GM23338 (cell line): ENCODE measurements at regions not wholly inside any gene's neighbourhood (a gene's known extent, or its start where the extent isn't known, plus 50 kb on each side); places are given as distances from the start of the nearest gene placed in this dataset.

Experiments used
- ATAC-seq: fragments of 200-7000 bp; cut with Tn5 transposase; 3 replicates; pipeline ENCODE4 v1.9.1; 2020
- DNase-seq: peaks from one replicate; pipeline ENCODE4 v3.0.0-alpha.2; 2015; ENCODE audit warnings: low spot score
- H2AFZ ChIP-seq: fragments of 200-600 bp; sonication (generic); 2 replicates; pipeline ENCODE4 v1.8.0; 2016; ENCODE audit warnings: antibody characterized with exemption, mild to moderate bottlenecking, moderate library complexity
- H3F3A ChIP-seq: fragments of 200-600 bp; sonication (generic); replicated peaks from 2 replicates; pipeline ENCODE4 v1.8.0; 2017; ENCODE audit warnings: antibody characterized with exemption, mixed run types, low read depth
- H3K27ac ChIP-seq: fragments of 200-600 bp; sonication (generic); 2 replicates; pipeline ENCODE4 v1.6.1; 2016; ENCODE audit warnings: low read depth
- H3K27me3 ChIP-seq: fragments of 200-600 bp; sonication (generic); 2 replicates; pipeline ENCODE4 v1.8.0; 2016; ENCODE audit warnings: mild to moderate bottlenecking, mixed run types, moderate library complexity; ENCODE audit not compliant: insufficient read depth
- H3K36me3 ChIP-seq: fragments of 200-600 bp; sonication (generic); 2 replicates; pipeline ENCODE4 v1.8.0; 2016; ENCODE audit warnings: mild to moderate bottlenecking; ENCODE audit not compliant: insufficient read depth
- H3K4me1 ChIP-seq: fragments of 200-600 bp; sonication (generic); 2 replicates; pipeline ENCODE4 v1.8.0; 2016; ENCODE audit warnings: mild to moderate bottlenecking, moderate library complexity; ENCODE audit not compliant: insufficient read depth
- H3K4me2 ChIP-seq: fragments of 200-600 bp; sonication (generic); 2 replicates; pipeline ENCODE4 v1.7.1; 2017; ENCODE audit warnings: mixed run types
- H3K4me3 ChIP-seq: fragments of 200-600 bp; sonication (generic); 2 replicates; pipeline ENCODE4 v1.6.1; 2016; ENCODE audit warnings: mixed run types
- H3K79me2 ChIP-seq: fragments of 200-600 bp; sonication (generic); replicated peaks from 2 replicates; pipeline ENCODE4 v1.8.0; 2017; ENCODE audit warnings: mild to moderate bottlenecking; ENCODE audit not compliant: insufficient read depth
- H3K9me2 ChIP-seq: fragments of 200-600 bp; sonication (generic); 2 replicates; pipeline ENCODE4 v1.8.0; 2017; ENCODE audit not compliant: insufficient read depth
- H4K20me1 ChIP-seq: fragments of 200-600 bp; sonication (generic); replicated peaks from 2 replicates; pipeline ENCODE4 v1.8.0; 2017; ENCODE audit warnings: mild to moderate bottlenecking; ENCODE audit not compliant: insufficient read depth
- H3K27ac Mint-ChIP-seq: 2 replicates; pipeline ENCODE4 v1.8.0; 2020; ENCODE audit warnings: inconsistent platforms, mild to moderate bottlenecking, moderate library complexity, mixed read lengths
- H3K27me3 Mint-ChIP-seq: 3 replicates; pipeline ENCODE4 v1.8.0; 2022; ENCODE audit warnings: low read depth, mild to moderate bottlenecking, moderate library complexity, mixed read lengths, inconsistent platforms; ENCODE audit not compliant: insufficient read depth, poor library complexity
- H3K36me3 Mint-ChIP-seq: 3 replicates; pipeline ENCODE4 v1.8.0; 2021; ENCODE audit warnings: low read depth, mild to moderate bottlenecking, inconsistent platforms, moderate library complexity, mixed read lengths
- H3K4me1 Mint-ChIP-seq: 3 replicates; pipeline ENCODE4 v1.8.0; 2020; ENCODE audit warnings: mild to moderate bottlenecking, inconsistent platforms, mixed read lengths
- H3K4me3 Mint-ChIP-seq: 3 replicates; pipeline ENCODE4 v1.8.0; 2021; ENCODE audit warnings: moderate library complexity, mild to moderate bottlenecking, inconsistent platforms, mixed read lengths
- H3K9me3 Mint-ChIP-seq: 3 replicates; pipeline ENCODE4 v1.8.0; 2020; ENCODE audit warnings: moderate library complexity, mild to moderate bottlenecking, inconsistent platforms, mixed read lengths
- CREB1 ChIP-seq: fragments of 250-450 bp; sonication (Bioruptor Pico); IDR thresholded peaks from 2 replicates; pipeline ENCODE4 v1.5.0; 2020; ENCODE audit warnings: low read depth, mild to moderate bottlenecking, moderate library complexity
- EZH2 ChIP-seq: fragments of 200-600 bp; sonication (generic); IDR thresholded peaks from one replicate; pipeline ENCODE4 v1.8.0; 2017; ENCODE audit warnings: antibody characterized with exemption, mild to moderate bottlenecking, low read depth; ENCODE audit not compliant: unreplicated experiment
- EZH2phosphoT487 ChIP-seq: fragments of 200-600 bp; sonication (generic); IDR thresholded peaks from one replicate; pipeline ENCODE4 v1.8.1; 2018; ENCODE audit warnings: antibody characterized with exemption; ENCODE audit not compliant: unreplicated experiment
- JUNB ChIP-seq: IDR thresholded peaks from one replicate; pipeline ENCODE4 v1.6.1; 2016; ENCODE audit warnings: antibody characterized with exemption; ENCODE audit not compliant: unreplicated experiment
- NANOG ChIP-seq: IDR thresholded peaks from 2 replicates; pipeline ENCODE4 v1.6.1; 2016; ENCODE audit warnings: antibody characterized with exemption, borderline replicate concordance
- POLR2AphosphoS5 ChIP-seq: IDR thresholded peaks from 2 replicates; pipeline ENCODE4 v1.6.1; 2016; ENCODE audit warnings: antibody characterized with exemption, low read depth
- STAT1 ChIP-seq: IDR thresholded peaks from one replicate; pipeline ENCODE4 v1.6.1; 2016; ENCODE audit warnings: antibody characterized with exemption; ENCODE audit not compliant: unreplicated experiment
- ZNF114 ChIP-seq: fragments of 250-450 bp; sonication (Bioruptor Pico); IDR thresholded peaks from 2 replicates; pipeline ENCODE4 v1.5.0; 2020; ENCODE audit warnings: mild to moderate bottlenecking, moderate library complexity
- ZNF331 ChIP-seq: fragments of 250-450 bp; sonication (Bioruptor Pico); IDR thresholded peaks from 2 replicates; pipeline ENCODE4 v1.5.0; 2020; ENCODE audit warnings: low read depth, mild to moderate bottlenecking, moderate library complexity
- TF ChIP-seq, protein P1 (sequence below): IDR thresholded peaks from 2 replicates; pipeline ENCODE4 v1.6.1; 2016; ENCODE audit warnings: antibody characterized with exemption
- TF ChIP-seq, protein P2 (sequence below), 2 experiments: fragments of 200-600 bp in 1 of 2; sonication (generic) in 1 of 2; conservative IDR thresholded peaks; 2 replicates each; pipeline versions ENCODE4 v1.5.1 to v1.6.1; 2016 to 2017; ENCODE audit warnings: antibody characterized with exemption in 2 of 2, low read depth in 2 of 2, mild to moderate bottlenecking in 2 of 2, moderate library complexity in 1 of 2
- TF ChIP-seq, protein P3 (sequence below): IDR thresholded peaks from one replicate; pipeline ENCODE4 v1.6.1; 2018; ENCODE audit warnings: antibody characterized with exemption; ENCODE audit not compliant: unreplicated experiment

DNA sequence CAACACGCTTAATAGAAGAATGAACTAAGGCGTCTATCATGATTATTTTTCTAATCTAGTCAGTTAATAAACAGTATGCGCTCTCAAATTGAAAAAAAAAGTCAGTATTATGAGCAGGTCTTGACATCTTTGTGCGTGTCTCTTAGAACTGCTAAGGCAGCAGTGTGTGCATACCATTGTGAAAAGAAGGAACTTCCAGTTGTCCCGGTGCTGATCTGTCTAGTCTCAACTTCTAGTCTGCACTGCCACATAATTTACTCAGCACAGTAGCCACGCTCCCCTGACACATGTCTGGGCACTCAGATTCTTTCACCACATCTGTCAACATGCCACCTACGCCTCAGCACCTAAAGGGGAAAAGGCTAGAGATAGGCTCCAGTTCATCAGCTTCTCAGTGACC is 61.1 kb upstream of the SPDEF start:
- Histone ChIP-seq H3K4me3 (no peak overlapping the region), H3K4me2 (no peak overlapping the region), H4K20me1 (peaks cover 19% of the 10 kb centered on the region), H3K4me1 (no peaks in the 10 kb centered on the region), H3K79me2 (peaks cover 32% of the 10 kb centered on the region), H3K27me3 (no peaks in the 10 kb centered on the region), H2AFZ (no peak overlapping the region), H3K27ac (no peak overlapping the region), H3K36me3 (no peaks in the 10 kb centered on the region), H3K9me2 (peaks cover 4% of the 10 kb centered on the region; the same call in 1 of the 2 replicates), H3F3A (no peaks in the 10 kb centered on the region)
- Mint-ChIP-seq H3K36me3 (no peaks in the 10 kb centered on the region), H3K9me3 (no peaks in the 10 kb centered on the region), H3K27ac (no peak overlapping the region), H3K4me3 (no peak overlapping the region), H3K4me1 (peaks cover 4% of the 10 kb centered on the region; the same call in 2 of the 3 replicates), H3K27me3 (no peaks in the 10 kb centered on the region)
- ATAC-seq (no peak), DNase-seq (no peak)
- TF ChIP-seq ZNF331: no peak
- TF ChIP-seq EZH2: no peak
- no peak for TF ChIP-seq ZNF114 (CRISPR knock-in tag)
- TF ChIP-seq, protein P1, sequence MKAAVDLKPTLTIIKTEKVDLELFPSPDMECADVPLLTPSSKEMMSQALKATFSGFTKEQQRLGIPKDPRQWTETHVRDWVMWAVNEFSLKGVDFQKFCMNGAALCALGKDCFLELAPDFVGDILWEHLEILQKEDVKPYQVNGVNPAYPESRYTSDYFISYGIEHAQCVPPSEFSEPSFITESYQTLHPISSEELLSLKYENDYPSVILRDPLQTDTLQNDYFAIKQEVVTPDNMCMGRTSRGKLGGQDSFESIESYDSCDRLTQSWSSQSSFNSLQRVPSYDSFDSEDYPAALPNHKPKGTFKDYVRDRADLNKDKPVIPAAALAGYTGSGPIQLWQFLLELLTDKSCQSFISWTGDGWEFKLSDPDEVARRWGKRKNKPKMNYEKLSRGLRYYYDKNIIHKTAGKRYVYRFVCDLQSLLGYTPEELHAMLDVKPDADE: no peak
- no peak for TF ChIP-seq STAT1
- TF ChIP-seq CREB1: no peak
- TF ChIP-seq EZH2phosphoT487: no peak
- TF ChIP-seq NANOG: no peak
- TF ChIP-seq POLR2AphosphoS5: no peak
- TF ChIP-seq, protein P2, sequence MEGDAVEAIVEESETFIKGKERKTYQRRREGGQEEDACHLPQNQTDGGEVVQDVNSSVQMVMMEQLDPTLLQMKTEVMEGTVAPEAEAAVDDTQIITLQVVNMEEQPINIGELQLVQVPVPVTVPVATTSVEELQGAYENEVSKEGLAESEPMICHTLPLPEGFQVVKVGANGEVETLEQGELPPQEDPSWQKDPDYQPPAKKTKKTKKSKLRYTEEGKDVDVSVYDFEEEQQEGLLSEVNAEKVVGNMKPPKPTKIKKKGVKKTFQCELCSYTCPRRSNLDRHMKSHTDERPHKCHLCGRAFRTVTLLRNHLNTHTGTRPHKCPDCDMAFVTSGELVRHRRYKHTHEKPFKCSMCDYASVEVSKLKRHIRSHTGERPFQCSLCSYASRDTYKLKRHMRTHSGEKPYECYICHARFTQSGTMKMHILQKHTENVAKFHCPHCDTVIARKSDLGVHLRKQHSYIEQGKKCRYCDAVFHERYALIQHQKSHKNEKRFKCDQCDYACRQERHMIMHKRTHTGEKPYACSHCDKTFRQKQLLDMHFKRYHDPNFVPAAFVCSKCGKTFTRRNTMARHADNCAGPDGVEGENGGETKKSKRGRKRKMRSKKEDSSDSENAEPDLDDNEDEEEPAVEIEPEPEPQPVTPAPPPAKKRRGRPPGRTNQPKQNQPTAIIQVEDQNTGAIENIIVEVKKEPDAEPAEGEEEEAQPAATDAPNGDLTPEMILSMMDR (conservative IDR thresholded peaks at IDR 0.05; ENCODE audit: low read depth in 2 of 2): no peak
- no peak for TF ChIP-seq JUNB

DNA sequence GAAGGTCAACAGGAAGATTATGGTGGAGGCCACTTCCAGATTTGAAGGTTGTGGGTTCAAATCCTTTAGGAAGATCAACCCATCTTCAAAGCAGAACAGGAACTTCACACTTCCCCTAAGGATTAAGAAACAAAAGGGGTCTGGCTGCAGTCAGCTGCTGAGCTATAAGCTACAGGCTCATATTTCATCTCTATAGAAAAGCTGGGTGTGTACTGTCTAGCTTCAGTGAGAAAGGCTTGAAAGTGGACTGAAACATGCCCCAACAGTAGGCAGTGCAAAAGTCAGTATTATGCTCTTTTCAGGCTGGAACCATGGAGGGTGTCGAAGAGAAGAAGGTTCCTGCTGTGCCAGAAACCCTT is 60.1 kb upstream of the SPDEF start:
- ATAC-seq (no peak), DNase-seq (no peak)
- Histone ChIP-seq H3K4me3 (no peak overlapping the region), H3K27me3 (no peaks in the 10 kb centered on the region), H3K4me2 (no peak overlapping the region), H3K9me2 (peaks cover 4% of the 10 kb centered on the region; the same call in 1 of the 2 replicates), H3K27ac (no peak overlapping the region), H2AFZ (no peak overlapping the region), H3K36me3 (no peaks in the 10 kb centered on the region), H3K4me1 (no peaks in the 10 kb centered on the region), H3F3A (no peaks in the 10 kb centered on the region), H4K20me1 (peaks cover 19% of the 10 kb centered on the region), H3K79me2 (peaks cover 29% of the 10 kb centered on the region)
- Mint-ChIP-seq H3K4me3 (no peak overlapping the region), H3K27ac (no peak overlapping the region), H3K27me3 (no peaks in the 10 kb centered on the region), H3K36me3 (no peaks in the 10 kb centered on the region), H3K4me1 (peaks cover 4% of the 10 kb centered on the region; the same call in 2 of the 3 replicates), H3K9me3 (no peaks in the 10 kb centered on the region)
- TF ChIP-seq, protein P1: no peak
- TF ChIP-seq POLR2AphosphoS5 (no peak), NANOG (no peak), JUNB (no peak)
- TF ChIP-seq, protein P2 (conservative IDR thresholded peaks at IDR 0.05; ENCODE audit: low read depth in 2 of 2): no peak
- TF ChIP-seq, protein P3, sequence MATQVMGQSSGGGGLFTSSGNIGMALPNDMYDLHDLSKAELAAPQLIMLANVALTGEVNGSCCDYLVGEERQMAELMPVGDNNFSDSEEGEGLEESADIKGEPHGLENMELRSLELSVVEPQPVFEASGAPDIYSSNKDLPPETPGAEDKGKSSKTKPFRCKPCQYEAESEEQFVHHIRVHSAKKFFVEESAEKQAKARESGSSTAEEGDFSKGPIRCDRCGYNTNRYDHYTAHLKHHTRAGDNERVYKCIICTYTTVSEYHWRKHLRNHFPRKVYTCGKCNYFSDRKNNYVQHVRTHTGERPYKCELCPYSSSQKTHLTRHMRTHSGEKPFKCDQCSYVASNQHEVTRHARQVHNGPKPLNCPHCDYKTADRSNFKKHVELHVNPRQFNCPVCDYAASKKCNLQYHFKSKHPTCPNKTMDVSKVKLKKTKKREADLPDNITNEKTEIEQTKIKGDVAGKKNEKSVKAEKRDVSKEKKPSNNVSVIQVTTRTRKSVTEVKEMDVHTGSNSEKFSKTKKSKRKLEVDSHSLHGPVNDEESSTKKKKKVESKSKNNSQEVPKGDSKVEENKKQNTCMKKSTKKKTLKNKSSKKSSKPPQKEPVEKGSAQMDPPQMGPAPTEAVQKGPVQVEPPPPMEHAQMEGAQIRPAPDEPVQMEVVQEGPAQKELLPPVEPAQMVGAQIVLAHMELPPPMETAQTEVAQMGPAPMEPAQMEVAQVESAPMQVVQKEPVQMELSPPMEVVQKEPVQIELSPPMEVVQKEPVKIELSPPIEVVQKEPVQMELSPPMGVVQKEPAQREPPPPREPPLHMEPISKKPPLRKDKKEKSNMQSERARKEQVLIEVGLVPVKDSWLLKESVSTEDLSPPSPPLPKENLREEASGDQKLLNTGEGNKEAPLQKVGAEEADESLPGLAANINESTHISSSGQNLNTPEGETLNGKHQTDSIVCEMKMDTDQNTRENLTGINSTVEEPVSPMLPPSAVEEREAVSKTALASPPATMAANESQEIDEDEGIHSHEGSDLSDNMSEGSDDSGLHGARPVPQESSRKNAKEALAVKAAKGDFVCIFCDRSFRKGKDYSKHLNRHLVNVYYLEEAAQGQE: no peak
